GM18499 (cell line): ENCODE measurements at regions not wholly inside any gene's neighbourhood (a gene's known extent, or its start where the extent isn't known, plus 50 kb on each side); places are given as distances from the start of the nearest gene placed in this dataset.
"Not testable (repeated sequence)": the region's sequence is repeated elsewhere in the genome, so short reads cannot be mapped to it uniquely, and the experiment has no call there.

Source experiments
- ATAC-seq: cut with Tn5 transposase; IDR thresholded peaks from one replicate; pipeline ENCODE4 v1.9.1; 2021; ENCODE audit warnings: moderate number of reproducible peaks; ENCODE audit not compliant: insufficient read depth, unreplicated experiment

DNA sequence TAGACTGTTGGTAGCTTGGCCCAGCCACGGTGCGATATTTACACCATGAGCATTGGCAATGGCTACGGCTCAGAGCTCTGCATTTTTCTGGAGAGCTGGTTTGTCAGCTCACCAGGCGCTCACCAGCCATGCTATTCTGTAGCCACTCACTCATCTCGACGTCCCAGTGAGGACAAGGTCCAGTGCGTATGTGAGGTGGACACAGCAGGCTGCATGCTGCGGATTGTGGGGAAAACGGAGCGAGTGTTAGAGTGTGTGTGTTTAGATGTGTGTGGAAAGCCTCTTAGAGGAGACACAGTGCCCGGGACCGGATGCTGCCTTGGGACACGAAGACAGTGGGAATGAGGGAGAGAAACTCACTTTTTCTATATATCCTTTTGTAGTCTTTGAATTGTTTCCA is 103.7 kb downstream of the PLXNA1 start:
- ATAC-seq: not testable (repeated sequence)

DNA sequence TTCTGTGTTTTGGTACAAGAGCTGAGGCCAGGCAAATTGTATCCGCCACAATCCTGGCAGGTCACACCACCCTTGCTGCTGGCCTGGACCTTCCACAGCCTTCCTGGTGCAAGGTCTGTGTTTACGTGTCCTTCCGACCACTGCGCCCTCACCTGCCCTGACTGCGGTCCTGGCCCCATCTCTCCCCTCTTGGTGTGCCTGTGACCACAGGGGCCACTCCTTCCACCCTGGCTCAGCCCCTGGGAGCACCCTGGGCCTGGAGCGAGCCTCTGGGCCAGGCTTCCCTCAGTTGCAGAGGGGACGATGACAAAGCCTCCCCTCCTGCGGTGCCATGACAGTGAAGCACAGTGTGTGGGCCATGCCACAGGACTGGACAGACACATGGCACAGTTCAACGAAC is 104.5 kb downstream of the PLXNA1 start:
- no peak for ATAC-seq

DNA sequence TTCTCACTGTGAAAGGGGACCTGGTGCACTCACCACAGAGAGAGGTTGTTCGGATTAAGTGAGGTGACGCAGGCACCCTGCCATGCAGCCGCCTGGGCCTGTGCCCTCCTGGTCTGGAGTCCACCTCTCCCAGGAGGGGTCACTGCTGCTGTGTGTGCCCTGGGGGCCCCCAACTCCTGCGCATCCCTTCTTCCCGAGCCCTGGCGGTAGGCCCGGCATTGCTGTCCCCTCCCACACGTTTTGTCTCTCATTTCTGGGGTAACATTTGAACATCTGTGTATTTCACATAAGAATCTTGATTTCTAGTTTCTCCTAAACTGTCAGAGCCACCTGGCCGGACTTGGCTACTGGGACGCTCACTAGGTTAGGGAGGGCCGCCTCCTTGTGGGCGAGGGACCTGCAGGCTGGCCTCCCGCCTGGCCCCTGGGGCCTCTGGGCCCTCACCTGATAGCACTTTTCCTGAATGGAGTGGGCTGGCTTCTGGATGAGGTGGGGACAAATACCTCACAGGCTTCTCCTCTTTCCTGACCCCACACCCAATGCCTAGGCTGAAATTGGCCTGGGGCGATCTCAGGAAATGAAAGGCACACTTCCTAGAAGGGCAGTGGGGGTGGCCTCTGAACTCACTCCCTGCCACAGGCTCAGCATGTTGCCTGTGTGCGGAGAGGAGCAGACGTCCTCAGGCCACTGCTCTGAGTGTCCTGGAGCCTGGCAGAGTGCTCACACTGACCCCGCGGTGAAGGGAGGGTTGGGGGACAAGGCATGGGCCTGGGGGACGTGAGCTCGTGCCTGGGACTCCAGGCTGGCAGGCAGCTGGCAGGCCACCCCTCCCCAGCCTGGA is 104.2 kb upstream of the PRR23E start:
- ATAC-seq: no peak

DNA sequence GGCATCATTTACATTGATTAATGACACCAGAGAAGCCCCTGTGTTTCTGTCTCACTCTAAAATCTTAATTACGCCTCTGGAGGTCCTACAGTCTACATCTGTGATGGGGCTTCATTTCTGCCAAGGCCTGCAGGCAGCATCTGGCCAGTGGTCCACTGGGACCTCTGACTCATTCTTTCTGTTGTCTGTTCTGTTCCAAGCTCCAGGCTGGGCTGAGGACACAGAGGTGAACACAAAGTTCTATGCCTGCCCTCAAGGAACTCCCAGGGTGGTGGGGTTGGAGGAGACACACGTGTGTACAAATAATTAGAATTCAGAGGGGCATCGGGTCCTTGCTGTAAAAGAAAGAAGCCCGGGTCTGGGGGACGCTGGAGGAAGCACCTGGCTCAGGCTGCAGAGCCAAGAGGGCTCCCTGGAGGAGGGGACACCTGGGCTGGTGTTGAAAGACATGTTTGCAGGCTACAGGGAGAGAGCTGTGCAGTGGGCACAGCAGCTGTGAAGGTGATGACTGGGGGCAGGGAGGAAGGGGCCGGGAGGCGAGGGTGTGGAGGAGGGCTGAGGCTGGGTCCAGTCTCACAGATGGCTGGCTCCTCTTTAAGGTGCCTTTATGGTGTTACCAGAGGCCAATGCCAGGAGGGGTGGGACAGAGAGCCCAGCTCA is 103.3 kb upstream of the PRR23E start:
- no peak for ATAC-seq

DNA sequence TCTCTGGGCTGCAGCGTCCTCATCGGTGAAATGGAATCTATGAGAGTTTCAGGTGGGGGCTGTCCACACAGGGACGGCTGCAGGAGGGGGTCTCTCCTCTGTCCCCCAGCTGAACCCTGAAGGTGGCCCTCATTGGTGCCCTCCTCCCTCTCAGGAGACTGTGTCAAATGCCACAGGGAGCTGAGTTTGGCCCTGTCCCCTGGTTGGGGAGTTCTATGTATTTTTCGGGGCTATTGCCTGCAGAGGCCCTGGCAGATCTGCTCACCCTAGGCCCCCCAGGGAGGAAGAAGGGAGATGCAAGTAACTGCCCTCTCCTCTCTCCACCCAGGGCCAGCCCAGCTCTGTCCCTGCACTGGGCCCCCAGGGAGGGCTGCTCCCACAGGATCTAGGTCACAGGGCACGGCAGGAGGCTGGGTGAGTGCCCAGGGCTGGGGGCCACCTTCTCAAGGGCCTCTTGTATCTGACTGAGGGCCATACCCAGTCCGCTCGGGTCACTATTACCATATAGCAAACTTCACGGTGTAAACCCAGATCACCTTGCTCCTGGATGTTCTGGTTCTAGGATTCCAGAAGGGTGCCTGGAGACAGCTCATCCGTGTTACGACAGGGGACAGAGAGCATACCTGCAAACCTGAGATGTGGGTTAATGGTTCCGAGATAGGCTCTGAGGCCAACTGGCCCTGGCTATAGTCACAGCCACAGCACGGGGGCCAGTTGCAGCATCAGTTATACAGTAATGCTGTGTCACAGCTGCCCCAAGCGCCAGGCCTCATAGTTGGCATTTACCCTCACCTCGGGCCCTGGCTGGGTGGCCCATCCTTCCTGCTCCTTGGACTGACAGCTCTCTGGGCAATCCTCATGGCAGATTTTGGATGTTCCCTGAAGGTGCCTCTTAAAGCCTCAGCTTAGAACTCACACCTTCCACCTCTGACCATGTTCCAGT is 102.4 kb upstream of the PRR23E start:
- no peak for ATAC-seq

DNA sequence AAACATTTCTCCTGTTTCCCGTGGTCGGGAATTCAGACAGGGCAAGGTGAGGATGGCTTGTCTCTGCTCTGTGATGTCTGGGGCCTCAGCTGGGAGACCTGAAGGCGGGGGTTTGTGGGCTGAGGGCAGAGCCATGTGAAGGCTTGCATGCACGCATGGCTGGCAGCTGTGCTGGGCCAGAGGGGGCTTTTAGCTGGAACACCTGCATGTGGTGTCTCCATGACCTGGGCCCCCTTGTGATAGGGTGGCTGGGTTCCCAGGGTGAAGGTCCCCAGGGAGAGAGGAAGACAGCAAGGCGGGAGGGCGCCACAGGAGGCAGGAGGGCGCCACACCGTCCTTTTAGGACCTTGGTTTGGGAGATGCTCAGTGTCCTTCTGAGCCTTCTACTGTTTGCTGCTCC is 101.6 kb upstream of the PRR23E start:
- no peak for ATAC-seq

DNA sequence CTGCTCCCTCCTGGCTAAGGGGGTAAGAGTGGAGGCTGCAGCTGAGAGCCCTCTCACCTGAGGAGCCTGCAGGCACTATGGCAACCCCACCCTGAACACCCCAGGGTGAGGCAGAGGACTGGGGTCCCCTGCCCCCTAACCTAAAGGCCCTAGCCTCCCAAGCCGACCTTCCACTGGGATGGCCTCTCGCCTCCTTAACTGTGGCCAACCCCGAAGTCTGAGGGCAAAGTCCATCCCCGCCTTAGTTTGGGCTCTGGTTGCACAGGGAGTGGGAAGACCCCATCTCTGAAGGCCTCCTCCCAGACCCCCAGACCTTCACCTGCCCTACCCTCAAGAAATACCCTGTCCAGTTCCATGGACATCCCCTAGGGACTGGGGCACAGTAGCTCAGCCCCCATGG is 100.6 kb upstream of the PRR23E start:
- ATAC-seq: no peak

DNA sequence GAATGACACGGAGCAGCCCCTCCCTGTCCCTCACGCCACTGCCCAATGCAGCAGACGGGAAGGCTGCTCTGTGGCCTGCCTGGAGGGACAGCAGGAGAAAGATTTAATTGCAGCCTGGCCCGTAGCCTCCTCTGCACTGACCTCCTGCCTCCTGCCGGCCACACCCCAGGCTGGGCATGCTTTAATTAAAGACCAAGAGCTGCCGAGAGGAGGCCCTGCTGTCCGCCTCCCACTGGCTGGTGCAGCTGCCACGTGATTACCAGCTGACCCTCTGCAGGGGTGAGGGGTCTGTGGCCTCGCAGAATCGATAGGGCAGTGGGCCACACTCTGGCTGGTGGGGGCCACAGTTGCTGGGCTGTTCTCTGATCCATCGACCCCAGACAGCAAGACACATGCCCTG is 100.2 kb upstream of the PRR23E start:
- ATAC-seq: no peak

DNA sequence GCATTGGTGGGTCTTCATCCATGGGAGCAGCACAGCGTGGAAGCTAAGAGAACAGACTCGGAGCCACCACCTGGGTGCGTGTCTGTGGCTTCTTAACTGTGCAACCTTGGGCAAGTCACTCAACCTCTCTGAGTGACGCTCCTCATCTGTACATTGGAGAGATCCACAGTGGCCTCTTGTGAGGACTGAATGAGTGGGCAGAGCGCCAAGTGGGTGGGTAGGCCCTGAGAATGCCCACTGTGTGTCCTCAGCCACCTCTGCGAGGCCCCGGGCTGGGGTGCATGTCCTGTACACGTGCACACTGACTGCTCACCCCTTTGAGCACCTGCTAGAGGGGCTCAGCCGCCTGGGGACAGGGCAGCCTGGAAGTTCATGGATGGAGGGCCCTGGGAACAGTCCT is 99.6 kb upstream of the PRR23E start:
- ATAC-seq: no peak

DNA sequence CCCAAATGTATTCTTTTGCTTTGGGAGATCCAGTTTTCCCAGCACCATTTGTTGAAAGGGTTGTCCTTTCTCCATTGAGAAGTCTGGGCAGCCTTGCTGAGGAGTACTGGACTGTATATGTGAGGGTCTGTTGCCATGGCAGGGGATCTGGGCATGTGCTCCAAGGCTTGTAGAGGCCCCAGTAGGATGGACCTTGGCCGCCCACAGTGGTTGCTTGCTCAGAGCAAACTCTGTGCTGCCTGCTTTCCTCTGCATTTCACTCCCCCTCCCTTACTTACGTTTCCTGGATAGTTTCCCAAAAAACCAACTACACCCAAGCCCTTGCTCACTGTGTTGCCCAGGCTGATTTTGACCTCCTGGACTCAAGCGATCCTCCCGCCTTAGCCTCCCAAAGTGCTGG is 97.2 kb upstream of the PRR23E start:
- no peak for ATAC-seq

DNA sequence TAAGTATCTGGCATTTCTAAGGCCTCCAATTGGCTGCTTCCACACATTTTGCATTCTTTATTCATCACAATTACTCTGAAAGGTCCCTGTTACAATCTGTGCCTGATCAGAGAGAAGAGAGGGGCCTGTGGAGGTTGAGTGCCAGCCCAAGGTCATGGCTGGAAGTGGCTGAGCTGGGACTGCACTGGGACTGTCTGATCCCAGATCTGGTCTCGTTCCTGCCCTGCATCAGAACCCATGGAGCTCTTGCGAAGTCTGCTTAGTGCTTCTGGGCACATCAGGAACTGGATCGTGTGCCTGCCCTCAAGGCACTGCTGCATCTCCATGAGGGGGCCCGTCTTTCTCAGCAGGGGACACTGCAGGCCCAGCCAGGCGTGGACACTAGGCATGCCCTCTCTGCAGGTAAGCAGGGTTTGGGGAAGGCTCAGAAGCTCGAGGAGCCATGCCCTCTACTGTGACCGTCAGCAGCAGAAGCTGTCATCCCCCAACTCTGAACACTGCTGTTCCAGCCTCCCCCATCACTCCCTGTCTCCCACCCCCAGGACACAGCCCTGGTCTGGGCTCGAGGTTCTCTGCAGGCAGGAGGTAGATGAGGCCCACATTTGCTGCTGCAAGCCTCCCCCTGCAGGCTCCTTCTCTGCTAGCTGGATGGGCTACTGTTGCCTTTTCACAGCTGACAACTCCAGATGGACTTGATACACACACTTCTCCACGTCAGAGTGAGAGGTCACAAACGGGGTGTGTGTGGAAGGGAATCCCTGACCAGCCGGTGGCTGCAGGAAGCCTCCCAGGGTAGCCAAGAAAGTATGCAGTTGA is 96.5 kb upstream of the PRR23E start:
- ATAC-seq: no peak

DNA sequence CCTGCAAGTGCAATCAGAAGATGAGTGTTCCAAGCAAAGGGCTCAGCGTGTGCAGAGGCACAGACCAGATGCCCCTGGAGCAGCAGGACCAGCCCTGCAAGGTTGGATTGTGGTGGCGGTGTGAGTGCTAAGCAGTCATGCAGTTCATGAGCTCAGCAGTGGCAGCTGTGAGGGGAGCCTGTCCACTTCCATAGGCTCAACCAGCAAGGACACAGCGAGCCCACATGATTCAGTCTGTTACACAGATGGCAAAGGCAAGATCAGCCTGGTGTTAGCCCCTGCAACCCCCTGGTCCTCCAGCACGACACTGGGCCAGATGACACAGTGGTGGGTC is 95.9 kb upstream of the PRR23E start:
- no peak for ATAC-seq

DNA sequence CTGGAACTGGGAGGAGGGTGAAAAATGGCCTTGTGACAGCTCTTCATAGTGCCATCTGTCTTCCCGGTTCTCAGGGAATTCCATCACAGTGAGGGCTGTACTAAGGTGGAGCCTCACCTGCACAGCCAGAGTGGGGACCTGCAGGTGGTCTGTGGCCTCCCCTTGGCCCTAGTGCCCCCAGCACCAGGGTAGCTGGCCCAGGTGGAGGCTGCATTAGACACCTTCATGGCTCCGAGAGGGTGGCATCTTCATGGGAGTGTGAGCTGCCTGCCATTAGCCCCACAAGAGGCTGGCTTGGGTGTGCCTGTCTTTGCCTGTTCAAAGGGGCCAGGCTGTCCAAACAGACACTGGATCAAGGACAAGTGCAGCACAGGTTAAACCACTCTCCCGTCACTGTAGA is 95.5 kb upstream of the PRR23E start:
- ATAC-seq: no peak

DNA sequence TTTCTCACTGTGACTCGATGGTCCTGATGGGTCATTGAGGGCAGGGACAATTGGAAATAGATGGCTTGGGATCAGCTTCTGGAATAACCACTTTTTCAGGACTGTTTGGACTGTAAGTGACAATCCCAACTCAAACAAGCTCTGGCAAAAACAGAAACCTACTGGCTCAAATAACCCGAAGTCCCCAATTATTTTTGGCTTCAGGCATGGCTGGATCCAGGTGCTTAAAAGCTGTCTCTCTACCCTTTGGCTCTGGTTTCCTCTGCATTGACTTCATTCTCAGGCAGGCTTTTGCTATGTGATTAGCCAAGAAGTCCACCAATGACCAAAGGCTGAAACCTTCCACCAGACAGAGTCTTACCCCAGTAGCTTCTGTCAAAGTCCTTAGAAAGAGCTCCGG is 92.9 kb upstream of the PRR23E start:
- ATAC-seq: no peak

DNA sequence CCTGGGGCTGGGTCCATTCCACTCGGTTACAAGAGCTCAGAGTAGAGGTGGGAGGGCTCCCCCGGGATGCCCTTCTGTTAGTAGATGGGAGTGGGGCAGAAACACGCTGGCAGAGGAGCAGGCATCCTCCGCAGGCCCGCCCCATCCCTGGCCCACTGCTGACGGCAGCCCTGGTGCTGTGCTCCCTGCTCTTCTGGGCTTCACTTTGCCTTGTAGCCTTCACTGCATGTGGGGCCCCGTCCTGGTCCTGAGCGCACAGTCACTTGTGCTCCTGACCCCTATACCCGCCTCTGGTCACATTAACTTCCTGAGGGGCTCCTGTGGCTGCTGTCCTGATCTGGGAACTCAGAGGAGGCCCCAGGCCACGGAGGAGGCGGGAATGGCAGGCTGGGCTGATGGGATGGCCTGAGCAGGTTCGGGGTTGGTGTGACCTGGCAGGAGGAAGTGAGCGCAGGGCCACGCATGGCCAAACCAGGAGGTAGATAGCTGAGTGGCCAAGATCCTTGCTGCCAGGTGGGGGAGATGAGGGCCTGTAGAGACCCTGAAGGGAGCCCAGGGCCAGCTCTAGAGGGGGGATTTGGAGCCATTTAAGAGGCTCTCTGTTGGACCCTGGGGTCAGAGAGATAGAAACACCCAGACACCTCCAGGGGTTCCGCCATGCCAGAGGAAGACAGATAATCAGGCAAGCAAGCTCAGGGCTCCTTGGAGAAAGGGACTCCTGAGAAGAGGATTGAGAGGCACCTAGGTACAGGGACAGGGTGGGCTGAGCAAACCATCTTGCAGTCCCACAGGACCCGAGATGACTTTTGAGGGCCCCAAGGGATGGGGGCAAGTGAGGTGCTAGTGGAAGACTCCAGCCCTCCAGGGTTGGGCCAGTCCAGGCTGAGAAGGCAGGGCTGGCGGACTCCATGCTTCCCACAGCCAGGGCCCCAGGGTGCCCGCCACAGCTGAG is 92.2 kb upstream of the PRR23E start:
- no peak for ATAC-seq

DNA sequence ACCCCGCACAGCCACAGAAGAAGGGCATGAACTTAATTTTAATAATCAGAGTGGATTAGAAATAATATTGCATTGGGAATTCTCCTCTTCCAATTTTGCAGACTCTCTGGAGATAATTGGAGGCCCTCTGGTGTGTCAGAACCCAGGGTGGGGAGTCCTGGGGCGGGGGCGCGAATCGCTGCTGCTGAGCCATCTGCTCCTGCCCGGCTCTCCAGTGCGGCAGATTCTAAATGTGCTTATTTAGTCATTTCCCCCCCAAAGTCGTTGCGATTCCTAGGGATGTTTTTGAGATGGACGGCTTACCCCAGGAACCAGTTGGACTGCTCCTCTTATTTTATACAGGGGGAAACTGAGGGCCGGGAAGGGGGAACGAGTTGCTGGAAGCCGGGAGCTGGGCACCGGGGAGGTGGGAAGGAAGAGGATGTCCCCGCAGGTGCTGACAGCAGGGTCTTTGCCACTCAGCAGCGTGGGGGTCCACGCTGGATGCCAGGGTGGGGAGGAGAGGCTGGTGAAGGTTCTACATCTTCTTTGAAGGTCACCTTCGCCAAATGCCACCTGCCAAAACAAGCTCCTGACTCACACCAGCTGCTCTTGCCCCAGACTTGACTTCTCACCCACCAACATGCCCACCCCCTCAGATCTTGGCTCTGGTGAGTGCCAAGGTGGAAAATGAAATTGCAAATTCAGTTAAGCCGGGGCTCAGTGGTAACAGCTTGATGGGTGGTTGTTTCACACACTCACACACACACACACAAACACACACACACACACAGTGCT is 91.3 kb upstream of the PRR23E start:
- ATAC-seq: no peak

DNA sequence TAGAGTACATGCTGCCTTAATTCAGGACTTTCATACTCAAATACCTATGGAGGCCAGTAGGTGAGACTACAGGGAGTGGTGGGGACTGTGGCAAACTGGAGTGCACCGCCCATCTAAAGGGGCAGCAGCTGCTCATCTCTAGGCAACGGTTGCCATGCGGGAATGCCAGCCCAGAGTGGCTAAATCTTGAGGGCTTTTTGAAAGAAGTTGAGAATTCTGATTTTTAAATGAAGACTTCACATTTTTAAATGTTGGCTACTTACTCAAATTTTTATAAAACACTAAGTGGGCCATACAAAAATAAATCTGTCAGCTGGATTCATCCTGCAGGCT is 90.8 kb upstream of the PRR23E start:
- no peak for ATAC-seq

DNA sequence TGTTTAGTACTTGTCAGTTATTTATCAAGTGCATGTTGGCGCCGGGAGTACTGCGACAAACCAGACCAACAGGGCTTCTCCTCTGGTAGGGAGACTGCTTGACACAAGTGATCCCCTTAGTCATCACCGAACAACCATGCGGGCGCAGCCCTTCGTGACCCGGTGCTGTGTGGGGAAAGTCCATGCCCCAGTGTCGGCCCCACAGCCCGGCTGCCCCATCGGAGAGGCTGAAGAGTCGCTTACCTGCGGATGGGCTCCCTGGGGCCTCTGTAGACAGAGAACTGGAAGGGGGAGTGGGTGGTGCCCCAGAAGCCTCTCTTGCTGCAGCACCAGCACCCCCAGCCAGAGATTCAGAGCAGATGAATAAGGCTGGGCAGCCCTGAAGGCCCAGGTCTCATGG is 90.3 kb upstream of the PRR23E start:
- ATAC-seq: no peak

DNA sequence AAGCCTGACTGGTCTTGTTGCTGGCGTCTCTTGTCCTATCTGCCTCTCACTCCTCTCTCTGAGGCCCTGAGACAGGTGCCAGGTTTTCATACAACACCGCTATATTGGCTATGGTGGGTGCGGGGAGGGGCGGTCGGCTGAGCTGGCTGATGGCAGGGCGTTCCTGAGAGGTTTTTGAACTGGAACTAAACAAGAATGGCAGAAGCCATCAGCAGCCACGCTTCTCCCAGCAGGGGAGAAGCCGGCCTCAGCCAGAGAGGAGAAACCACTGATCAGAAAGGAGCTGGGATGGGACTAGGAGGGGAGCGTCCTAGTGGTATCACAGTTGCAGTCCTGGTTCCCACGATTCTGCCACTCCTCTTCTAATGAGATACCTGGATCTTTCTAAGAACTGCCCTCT is 89.9 kb upstream of the PRR23E start:
- ATAC-seq: no peak
